ENCODE measurements at regions not wholly inside any gene's neighbourhood (a gene's known extent, or its start where the extent isn't known, plus 50 kb on each side); places are given as distances from the start of the nearest gene placed in this dataset.

GRCh38 chr5:71836559-71837112 lies 117.6 kb downstream of the CARTPT start:
- H3K9me3 Mint-ChIP-seq (ENCODE audit: unreplicated experiment): no peaks in the 10 kb centered on the region
- H3K27me3 Mint-ChIP-seq (ENCODE audit: unreplicated experiment): no peaks in the 10 kb centered on the region
- peaks cover 7% of the 10 kb centered on the region for H3K4me1 Mint-ChIP-seq (ENCODE audit: unreplicated experiment)
- no peak for TF ChIP-seq CTCF (IDR thresholded peaks at IDR 0.05; ENCODE audit: unreplicated experiment)
- no peak overlapping the region for H3K4me3 Mint-ChIP-seq (ENCODE audit: unreplicated experiment)
- DNase-seq (ENCODE audit: low spot score): no peak
- no peak overlapping the region for H3K27ac Mint-ChIP-seq (ENCODE audit: unreplicated experiment)
- H3K36me3 Mint-ChIP-seq (ENCODE audit: low read depth, unreplicated experiment): no peaks in the 10 kb centered on the region

DNA sequence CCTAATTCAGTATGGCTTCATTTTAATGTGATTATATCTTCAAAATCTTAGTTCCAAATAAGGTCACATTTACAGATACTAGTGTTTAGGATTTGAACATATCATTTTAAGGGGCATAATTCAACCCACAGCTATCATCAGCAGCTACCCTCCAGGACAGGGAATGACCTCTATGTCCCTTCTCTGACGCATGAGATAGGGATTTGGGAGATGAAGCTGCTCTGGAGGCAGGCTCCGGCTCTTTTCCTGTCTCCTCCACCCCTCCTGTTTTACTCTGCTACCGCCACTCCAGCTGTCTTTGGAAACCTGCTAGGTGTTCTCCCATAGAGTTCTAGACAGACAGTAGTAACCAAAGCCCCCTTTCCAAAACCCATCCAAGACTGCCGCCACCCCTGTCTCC lies 119.2 kb downstream of the CARTPT start:
- Mint-ChIP-seq H3K4me3 (ENCODE audit: unreplicated experiment) (no peak overlapping the region), H3K27ac (ENCODE audit: unreplicated experiment) (peak overlapping the region; percentile 14), H3K27me3 (ENCODE audit: unreplicated experiment) (no peaks in the 10 kb centered on the region), H3K9me3 (ENCODE audit: unreplicated experiment) (no peaks in the 10 kb centered on the region), H3K36me3 (ENCODE audit: low read depth, unreplicated experiment) (no peaks in the 10 kb centered on the region), H3K4me1 (ENCODE audit: unreplicated experiment) (peaks cover 7% of the 10 kb centered on the region)
- no peak for DNase-seq (ENCODE audit: low spot score)
- TF ChIP-seq CTCF (IDR thresholded peaks at IDR 0.05; ENCODE audit: unreplicated experiment): no peak

DNA sequence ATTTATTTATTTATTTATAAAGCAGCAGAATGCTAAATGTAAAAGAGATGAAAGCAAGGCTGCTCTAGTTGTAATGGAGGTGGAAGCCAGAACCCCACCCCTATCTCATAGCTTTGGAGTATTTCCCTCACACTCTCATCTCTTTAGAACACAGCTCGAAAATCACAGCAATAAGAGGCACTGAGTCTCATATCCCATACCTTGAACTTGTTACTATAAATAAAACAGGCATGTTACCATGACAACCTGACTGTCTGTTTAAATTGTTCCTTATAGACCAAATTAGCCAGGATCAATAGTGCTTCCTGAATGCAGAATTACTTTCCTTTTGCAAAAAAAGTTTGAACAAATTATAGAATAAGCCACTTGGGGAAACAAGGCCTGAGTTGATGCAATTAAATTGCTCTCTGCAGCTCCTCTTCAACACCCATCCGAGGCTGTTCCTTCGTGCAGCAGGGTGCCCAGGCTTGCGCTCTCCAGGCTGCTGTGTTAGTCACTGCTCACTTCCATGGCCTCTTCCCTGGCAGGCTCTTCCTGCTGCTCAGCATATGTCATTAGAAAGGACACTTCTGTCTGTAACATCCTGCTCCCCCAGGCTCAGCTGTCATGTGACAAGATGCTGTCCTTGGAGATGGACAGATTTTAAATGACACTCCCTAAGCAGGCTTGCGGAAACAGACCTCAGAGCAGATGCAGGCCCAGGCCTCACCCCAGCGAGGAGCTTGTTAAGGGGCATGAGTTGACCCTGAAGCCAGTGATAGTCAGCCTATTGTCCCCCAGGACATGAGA lies 120.2 kb downstream of the CARTPT start:
- Mint-ChIP-seq H3K4me3 (ENCODE audit: unreplicated experiment) (no peak overlapping the region), H3K4me1 (ENCODE audit: unreplicated experiment) (peaks cover 7% of the 10 kb centered on the region), H3K36me3 (ENCODE audit: low read depth, unreplicated experiment) (no peaks in the 10 kb centered on the region), H3K27me3 (ENCODE audit: unreplicated experiment) (no peaks in the 10 kb centered on the region), H3K27ac (ENCODE audit: unreplicated experiment) (no peak overlapping the region), H3K9me3 (ENCODE audit: unreplicated experiment) (no peaks in the 10 kb centered on the region)
- no peak for DNase-seq (ENCODE audit: low spot score)
- no peak for TF ChIP-seq CTCF (IDR thresholded peaks at IDR 0.05; ENCODE audit: unreplicated experiment)

DNA sequence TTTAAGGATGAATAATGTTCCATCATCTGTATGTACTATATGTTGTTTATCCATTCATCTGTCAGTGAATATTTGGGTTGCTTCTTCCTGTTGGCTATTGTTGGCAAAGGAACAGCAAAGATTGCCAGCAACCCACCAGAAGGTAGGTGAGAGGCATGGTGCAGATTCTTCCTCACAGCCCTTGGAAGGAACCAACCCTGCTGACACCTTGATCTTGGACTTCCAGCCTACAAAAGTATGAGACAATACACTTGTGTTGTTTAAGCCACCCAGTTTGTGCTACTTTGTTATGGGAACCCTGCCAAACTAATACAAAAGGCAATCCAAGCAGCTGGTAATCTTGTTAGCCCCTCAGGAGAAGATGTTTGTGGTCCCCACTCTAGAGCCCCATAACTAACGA lies 122.0 kb downstream of the CARTPT start:
- Mint-ChIP-seq H3K4me1 (ENCODE audit: unreplicated experiment) (peaks cover 7% of the 10 kb centered on the region), H3K36me3 (ENCODE audit: low read depth, unreplicated experiment) (no peaks in the 10 kb centered on the region), H3K27ac (ENCODE audit: unreplicated experiment) (no peak overlapping the region), H3K27me3 (ENCODE audit: unreplicated experiment) (no peaks in the 10 kb centered on the region), H3K4me3 (ENCODE audit: unreplicated experiment) (no peak overlapping the region), H3K9me3 (ENCODE audit: unreplicated experiment) (no peaks in the 10 kb centered on the region)
- DNase-seq (ENCODE audit: low spot score): no peak
- no peak for TF ChIP-seq CTCF (IDR thresholded peaks at IDR 0.05; ENCODE audit: unreplicated experiment)

GRCh38 chr5:71843111-71843510 lies 124.0 kb downstream of the CARTPT start:
- H3K9me3 Mint-ChIP-seq (ENCODE audit: unreplicated experiment): no peaks in the 10 kb centered on the region
- H3K27me3 Mint-ChIP-seq (ENCODE audit: unreplicated experiment): no peaks in the 10 kb centered on the region
- TF ChIP-seq CTCF (IDR thresholded peaks at IDR 0.05; ENCODE audit: unreplicated experiment): no peak
- no peak overlapping the region for H3K27ac Mint-ChIP-seq (ENCODE audit: unreplicated experiment)
- no peak overlapping the region for H3K4me3 Mint-ChIP-seq (ENCODE audit: unreplicated experiment)
- DNase-seq (ENCODE audit: low spot score): no peak
- peaks cover 7% of the 10 kb centered on the region for H3K4me1 Mint-ChIP-seq (ENCODE audit: unreplicated experiment)
- H3K36me3 Mint-ChIP-seq (ENCODE audit: low read depth, unreplicated experiment): no peaks in the 10 kb centered on the region
